ENCODE measurements at regions not wholly inside any gene's neighbourhood (a gene's known extent, or its start where the extent isn't known, plus 50 kb on each side); places are given as distances from the start of the nearest gene placed in this dataset.

DNA sequence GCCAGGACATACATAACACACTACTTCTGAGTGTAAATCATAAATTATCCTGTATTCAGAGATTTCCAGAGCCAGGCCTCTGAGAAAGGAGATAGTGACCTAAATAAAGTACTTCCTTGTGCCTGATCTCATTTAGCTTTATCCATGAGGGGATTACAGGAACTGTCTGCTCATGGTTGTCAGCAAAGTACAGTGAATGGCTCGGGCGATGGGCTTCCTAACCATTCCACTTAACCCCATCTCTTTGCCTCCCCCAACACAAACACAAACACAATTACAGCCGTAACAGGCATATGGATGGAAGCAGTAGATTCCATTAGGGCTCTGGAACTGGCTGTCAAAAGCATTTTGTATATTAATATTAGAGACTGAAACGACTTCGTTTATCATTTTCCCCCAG is 206.7 kb upstream of the CPNE8 start:
- TF ChIP-seq, protein P1, sequence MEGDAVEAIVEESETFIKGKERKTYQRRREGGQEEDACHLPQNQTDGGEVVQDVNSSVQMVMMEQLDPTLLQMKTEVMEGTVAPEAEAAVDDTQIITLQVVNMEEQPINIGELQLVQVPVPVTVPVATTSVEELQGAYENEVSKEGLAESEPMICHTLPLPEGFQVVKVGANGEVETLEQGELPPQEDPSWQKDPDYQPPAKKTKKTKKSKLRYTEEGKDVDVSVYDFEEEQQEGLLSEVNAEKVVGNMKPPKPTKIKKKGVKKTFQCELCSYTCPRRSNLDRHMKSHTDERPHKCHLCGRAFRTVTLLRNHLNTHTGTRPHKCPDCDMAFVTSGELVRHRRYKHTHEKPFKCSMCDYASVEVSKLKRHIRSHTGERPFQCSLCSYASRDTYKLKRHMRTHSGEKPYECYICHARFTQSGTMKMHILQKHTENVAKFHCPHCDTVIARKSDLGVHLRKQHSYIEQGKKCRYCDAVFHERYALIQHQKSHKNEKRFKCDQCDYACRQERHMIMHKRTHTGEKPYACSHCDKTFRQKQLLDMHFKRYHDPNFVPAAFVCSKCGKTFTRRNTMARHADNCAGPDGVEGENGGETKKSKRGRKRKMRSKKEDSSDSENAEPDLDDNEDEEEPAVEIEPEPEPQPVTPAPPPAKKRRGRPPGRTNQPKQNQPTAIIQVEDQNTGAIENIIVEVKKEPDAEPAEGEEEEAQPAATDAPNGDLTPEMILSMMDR (IDR thresholded peaks at IDR 0.05): no peak
- ATAC-seq (ENCODE audit: low FRiP score): no peak
- no peak for DNase-seq (ENCODE audit: low spot score)

DNA sequence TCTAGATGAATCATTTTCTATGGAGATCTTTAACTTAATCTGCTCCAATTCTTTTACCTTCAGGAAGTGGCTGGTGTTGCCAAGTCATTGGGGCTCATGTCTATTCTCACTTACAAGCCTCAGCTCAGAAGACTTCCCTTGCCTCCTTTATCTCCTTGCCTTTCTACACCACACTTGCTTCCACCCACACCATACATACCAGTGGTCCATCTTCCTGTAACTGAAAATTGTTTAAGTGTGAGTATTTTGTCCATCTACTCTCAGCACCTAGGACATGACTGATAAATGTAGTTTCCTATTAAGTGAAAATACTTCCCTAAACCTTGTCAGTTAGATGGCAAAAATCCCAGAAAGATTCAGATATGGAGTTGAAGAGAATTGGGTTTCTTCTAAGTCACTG is 199.7 kb upstream of the CPNE8 start:
- ATAC-seq (ENCODE audit: low FRiP score): no peak
- TF ChIP-seq, protein P1 (IDR thresholded peaks at IDR 0.05): no peak
- DNase-seq (ENCODE audit: low spot score): no peak

DNA sequence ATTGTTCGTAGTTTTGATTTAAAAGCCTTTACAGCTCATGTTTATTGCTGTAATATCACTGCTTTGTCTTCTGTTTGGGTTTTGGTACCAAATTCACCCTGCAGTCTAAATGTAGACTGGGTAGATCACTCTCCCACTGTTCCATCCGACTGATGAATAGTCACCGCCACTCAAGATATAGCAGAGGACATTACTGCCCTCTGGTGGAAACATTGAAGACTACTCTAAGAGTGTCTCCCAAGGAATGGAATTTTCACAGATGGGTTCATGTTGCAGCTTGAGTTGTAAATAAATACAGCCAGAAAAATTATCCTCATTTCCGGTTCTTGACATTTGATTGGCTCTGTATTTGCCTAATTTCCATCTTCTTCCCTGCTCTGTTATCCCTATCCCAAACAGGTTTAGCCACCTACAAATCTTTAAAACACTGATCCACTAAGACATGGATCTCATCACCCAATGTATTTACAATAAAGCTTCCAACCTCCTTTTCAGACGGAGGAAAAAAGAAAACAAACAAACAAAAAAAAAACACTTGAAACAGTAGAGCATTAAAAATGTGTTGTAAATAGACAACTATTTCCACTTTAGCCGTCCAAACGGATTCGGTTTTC is 198.3 kb upstream of the CPNE8 start:
- ATAC-seq (ENCODE audit: low FRiP score) (peak; percentile 84), DNase-seq (ENCODE audit: low spot score) (no peak)
- TF ChIP-seq, protein P1 (IDR thresholded peaks at IDR 0.05): peak in 1 of 3 donors; percentile 56

DNA sequence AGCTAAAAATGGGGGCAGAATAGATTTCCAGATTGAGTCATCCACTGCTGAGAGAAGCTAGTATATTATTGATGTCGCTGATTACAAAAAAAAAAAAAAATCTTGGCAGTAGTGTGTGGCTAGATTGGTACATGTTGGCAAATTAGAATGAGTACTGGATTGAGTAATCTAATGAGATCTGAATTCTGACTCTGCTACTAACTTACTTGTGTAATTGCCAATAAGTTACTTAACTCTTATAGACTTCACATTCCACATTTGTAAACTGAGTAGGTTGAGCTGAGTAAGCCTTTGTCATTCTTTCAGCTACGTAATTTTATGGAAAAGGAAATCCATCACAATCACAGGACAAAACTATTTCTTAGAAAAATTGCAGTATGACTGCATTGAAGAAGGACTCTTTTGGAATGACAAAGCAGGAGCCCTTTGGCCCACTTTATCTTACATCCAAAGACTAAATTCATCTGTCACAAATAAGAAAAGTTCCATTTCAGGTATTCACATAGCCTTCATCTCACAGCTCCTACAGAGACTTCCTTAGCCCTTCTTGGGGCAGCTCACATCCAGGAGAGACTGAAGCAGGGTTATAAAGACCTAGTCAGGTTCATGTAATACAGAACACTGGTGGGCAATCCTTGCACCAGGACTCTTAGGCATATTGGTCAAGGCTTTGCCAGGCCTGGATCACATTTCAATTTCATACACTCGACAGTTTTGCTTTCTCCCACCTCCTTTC is 197.3 kb upstream of the CPNE8 start:
- DNase-seq (ENCODE audit: low spot score): no peak
- TF ChIP-seq, protein P1 (IDR thresholded peaks at IDR 0.05): no peak

DNA sequence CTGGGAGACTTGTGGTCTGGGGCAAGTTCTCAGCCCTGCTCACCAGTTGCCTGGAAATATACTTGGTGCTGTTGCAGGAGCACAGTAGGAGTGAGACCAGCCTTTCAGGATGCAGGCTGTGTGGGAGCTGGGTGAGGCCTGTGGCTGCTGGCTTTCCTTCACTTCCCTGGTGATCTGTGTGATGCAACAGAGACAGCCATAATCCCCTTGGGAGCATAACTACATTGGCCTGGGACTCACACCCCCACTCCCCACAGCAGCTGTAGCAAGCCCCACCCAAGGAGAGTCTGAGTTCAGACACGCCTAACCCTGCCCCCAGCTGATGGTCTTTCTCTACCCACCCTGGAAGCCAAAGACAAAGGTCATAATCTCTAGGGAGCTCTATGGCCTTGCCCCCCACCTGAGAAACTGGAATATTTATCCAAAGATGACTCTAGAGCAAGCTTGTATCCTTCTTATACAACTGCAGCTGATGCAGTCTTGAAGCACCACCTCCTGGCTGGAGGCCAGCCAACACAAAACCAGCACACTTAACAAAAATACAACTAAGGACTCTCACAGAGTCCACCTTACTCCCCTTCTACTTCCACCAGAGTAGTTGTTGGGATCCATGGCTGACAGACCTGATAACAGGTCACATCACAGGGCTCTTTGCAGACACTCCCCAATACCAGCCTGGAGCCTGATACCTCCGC is 190.4 kb upstream of the CPNE8 start:
- DNase-seq (ENCODE audit: low spot score): no peak
- no peak for ATAC-seq (ENCODE audit: low FRiP score)
- TF ChIP-seq, protein P1 (IDR thresholded peaks at IDR 0.05): no peak

More for the DNA sequence above, 197.3 kb upstream of the CPNE8 start:
- peak; percentile 95 for ATAC-seq (ENCODE audit: low FRiP score)

DNA sequence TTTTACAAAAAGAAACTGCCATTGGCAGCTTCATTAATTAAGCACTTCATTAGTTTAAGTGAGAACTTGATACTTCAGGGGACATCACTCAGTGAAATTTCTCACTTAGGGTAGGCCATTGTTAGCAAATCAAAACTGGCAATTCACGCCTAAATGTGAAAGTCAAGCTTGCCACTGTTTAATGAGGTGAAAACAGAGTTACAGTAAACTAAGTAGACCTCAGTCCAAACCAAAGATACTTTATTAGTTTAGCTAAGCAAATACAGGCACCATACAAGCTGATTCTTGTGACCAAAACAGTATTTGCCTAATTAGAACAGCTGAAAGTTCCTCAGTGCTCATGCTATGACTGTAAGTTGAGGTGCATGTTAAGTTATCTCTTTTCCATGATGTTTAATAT is 176.5 kb upstream of the CPNE8 start:
- no peak for DNase-seq (ENCODE audit: low spot score)
- TF ChIP-seq, protein P1 (IDR thresholded peaks at IDR 0.05): no peak
- no peak for ATAC-seq (ENCODE audit: low FRiP score)
